Ovary (tissue), 7 donors: ENCODE measurements at regions not wholly inside any gene's neighbourhood (a gene's known extent, or its start where the extent isn't known, plus 50 kb on each side); places are given as distances from the start of the nearest gene placed in this dataset.

Experiments
- DNase-seq, 5 donors: peaks; one replicate each; pipeline ENCODE4 v3.0.0-alpha.2; 2019 to 2020
- H3K27ac ChIP-seq, 2 donors: fragments of 200-600 bp; one replicate each; pipeline versions ENCODE4 v1.5.1 to v1.8.0; 2019 to 2022
- H3K27me3 ChIP-seq: fragments of 200-600 bp; one replicate; pipeline ENCODE4 v1.8.0; 2022
- H3K36me3 ChIP-seq: fragments of 200-600 bp; sonication (generic); one replicate; pipeline ENCODE4 v1.5.1; 2019
- H3K4me1 ChIP-seq: one replicate; pipeline ENCODE4 v1.8.1; 2013; ENCODE audit warnings: mild to moderate bottlenecking, moderate library complexity; ENCODE audit not compliant: insufficient read depth
- H3K4me3 ChIP-seq: fragments of 200-600 bp; sonication (generic); one replicate; pipeline ENCODE4 v1.5.1; 2017
- H3K9me3 ChIP-seq, 2 donors: fragments of 200-600 bp in 1 of 2; sonication (generic) in 1 of 2; one replicate each; pipeline versions ENCODE4 v1.5.1 to v1.8.1; 2013 to 2019; ENCODE audit warnings: mild to moderate bottlenecking in 1 of 2, moderate library complexity in 1 of 2
- CTCF ChIP-seq, 3 donors: fragments of 450-650 bp in 2 of 3; fragments of 200-600 bp in 1 of 3; IDR thresholded peaks; one replicate each; pipeline versions ENCODE4 v1.5.1 to v1.8.0; 2016 to 2022; ENCODE audit warnings: antibody characterized with exemption in 3 of 3, mild to moderate bottlenecking in 1 of 3
- EP300 ChIP-seq: sonication (generic); formaldehyde crosslinking; IDR thresholded peaks from one replicate; pipeline ENCODE4 v1.6.1; 2017; ENCODE audit warnings: antibody characterized with exemption
- POLR2A ChIP-seq: fragments of 450-650 bp; IDR thresholded peaks from one replicate; pipeline ENCODE4 v1.6.1; 2017; ENCODE audit warnings: antibody characterized with exemption, mild to moderate bottlenecking, moderate library complexity
- WGBS, 3 donors: extraction: QIAGEN DNeasy Blood & Tissue Kit in 1 of 3; methylation state at CpG; one replicate each; pipeline versions ENCODE4 v1.1.5 to v1.1.7; 2013 to 2017; 5-methylcytosine and 5-hydroxymethylcytosine counted together
- intact Hi-C, 4 donors: fragments of 100-400 bp; cut with DNase I; formaldehyde crosslinking; loops; one replicate each; pipeline versions ENCODE4 v1.11.0 to v1.15.1; 2022 to 2023
- donor health status: DM: no; HTN: no; CAD: no; lungs with moderate emphysema.
- donor health status: DM: no; HTN: no; CAD: no.
- donor health status: Bipolar disorder and iron deficiency.
- donor health status: DM: no; HTN: no; CAD: no.
- donor health status: DM: yes; HTN: yes; CAD: no.

GRCh38 chr20:6831461-6831860 lies 64.0 kb downstream of the BMP2 start:
- WGBS, 3 donors, result 89 to 91% (median 91%) methylated on average over 3 of the region's 3 CpGs
- TF ChIP-seq EP300 (no peak), CTCF (IDR thresholded peaks at IDR 0.05) (no peak), POLR2A (no peak)
- intact Hi-C loops, result no loop called here
- Histone ChIP-seq H3K4me3 (no peak overlapping the region), H3K9me3 (no peaks in the 10 kb centered on the region), H3K4me1 (no peaks in the 10 kb centered on the region), H3K27me3 (no peaks in the 10 kb centered on the region), H3K27ac (no peak overlapping the region), H3K36me3 (no peaks in the 10 kb centered on the region)
- no peak for DNase-seq

GRCh38 chr20:6832811-6833210 lies 65.3 kb downstream of the BMP2 start:
- Histone ChIP-seq H3K36me3 (no peaks in the 10 kb centered on the region), H3K27ac (no peak overlapping the region), H3K27me3 (no peaks in the 10 kb centered on the region), H3K4me1 (no peaks in the 10 kb centered on the region), H3K4me3 (no peak overlapping the region), H3K9me3 (no peaks in the 10 kb centered on the region)
- intact Hi-C loops, result no loop called here
- 91 to 97% (median 97%) methylated on average over 10 of the region's 10 CpGs for WGBS, 3 donors
- DNase-seq, result no peak
- TF ChIP-seq EP300 (no peak), POLR2A (no peak), CTCF (IDR thresholded peaks at IDR 0.05) (no peak)

- Histone ChIP-seq H3K9me3 (no peaks in the 10 kb centered on the region), H3K36me3 (no peaks in the 10 kb centered on the region), H3K4me3 (no peak overlapping the region), H3K4me1 (no peaks in the 10 kb centered on the region), H3K27me3 (no peaks in the 10 kb centered on the region), H3K27ac (no peak overlapping the region)
- DNase-seq, result no peak
- TF ChIP-seq POLR2A (no peak), EP300 (no peak), CTCF (IDR thresholded peaks at IDR 0.05) (no peak)
- intact Hi-C loops, result no loop called here
- 83 to 87% (median 84%) methylated on average over 3 of the region's 3 CpGs for WGBS, 3 donors
These were observed 68.1 kb downstream of the BMP2 start for GRCh38 chr20:6835609-6836008.

GRCh38 chr20:6836821-6837374 lies 69.4 kb downstream of the BMP2 start:
- 91 to 94% (median 92%) methylated on average over 7 of the region's 7 CpGs for whole genome bisulfite sequencing, 3 donors
- no peak for DNase-seq
- H3K4me3 ChIP-seq, result no peak overlapping the region
- no peaks in the 10 kb centered on the region for H3K4me1 ChIP-seq
- H3K9me3 ChIP-seq, result no peaks in the 10 kb centered on the region
- H3K27ac ChIP-seq, result no peak overlapping the region
- H3K27me3 ChIP-seq, result no peaks in the 10 kb centered on the region
- H3K36me3 ChIP-seq, result no peaks in the 10 kb centered on the region
- intact Hi-C loops, result no loop called here
- TF ChIP-seq EP300 (no peak), POLR2A (no peak), CTCF (IDR thresholded peaks at IDR 0.05) (no peak)
